Ovary (tissue), 3 donors: ENCODE measurements at regions not wholly inside any gene's neighbourhood (a gene's known extent, or its start where the extent isn't known, plus 50 kb on each side); places are given as distances from the start of the nearest gene placed in this dataset.

Experiments
- CTCF ChIP-seq, 3 donors: fragments of 450-650 bp in 2 of 3; fragments of 200-600 bp in 1 of 3; IDR thresholded peaks; one replicate each; pipeline versions ENCODE4 v1.5.1 to v1.8.0; 2016 to 2022; ENCODE audit warnings: antibody characterized with exemption in 3 of 3, mild to moderate bottlenecking in 1 of 3
- EP300 ChIP-seq: sonication (generic); formaldehyde crosslinking; IDR thresholded peaks from one replicate; pipeline ENCODE4 v1.6.1; 2017; ENCODE audit warnings: antibody characterized with exemption
- POLR2A ChIP-seq: fragments of 450-650 bp; IDR thresholded peaks from one replicate; pipeline ENCODE4 v1.6.1; 2017; ENCODE audit warnings: antibody characterized with exemption, mild to moderate bottlenecking, moderate library complexity
- donor health status: DM: no; HTN: no; CAD: no.

DNA sequence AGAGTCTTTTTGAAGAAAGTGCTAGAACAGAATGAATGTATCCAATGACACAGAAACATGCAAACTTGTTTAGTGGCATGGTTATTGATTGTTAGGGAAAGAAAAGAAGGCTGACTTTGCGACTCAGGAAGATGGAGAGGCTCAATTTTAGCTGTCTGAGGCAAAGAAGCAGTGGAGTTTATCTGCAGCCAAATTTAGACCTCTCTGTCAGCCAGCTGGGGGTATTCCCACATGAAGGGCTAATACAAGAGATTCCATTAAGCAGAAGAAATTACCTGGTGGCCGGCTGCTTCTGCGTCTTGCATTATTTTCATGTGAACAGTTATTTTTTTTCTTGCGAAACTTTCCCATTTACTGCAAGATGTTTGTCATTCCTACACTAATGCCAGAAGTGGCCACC lies 240.2 kb upstream of the NBEA start:
- TF ChIP-seq CTCF (IDR thresholded peaks at IDR 0.05) (no peak), EP300 (no peak), POLR2A (no peak)
